Cardiac fibroblast (primary cell): ENCODE measurements at regions not wholly inside any gene's neighbourhood (a gene's known extent, or its start where the extent isn't known, plus 50 kb on each side); places are given as distances from the start of the nearest gene placed in this dataset.

ENCODE experiments used
- DNase-seq, 2 donors: peaks; one replicate each; pipeline versions ENCODE4 v3.0.0 to v3.0.0-alpha.2; 2010; ENCODE audit warnings: low read depth in 2 of 2
- H3K4me3 ChIP-seq, 2 donors: replicated peaks in 1 of 2; 1 replicate in 1 of 2; 2 replicates in 1 of 2; pipeline ENCODE4 v1.5.1; 2011; ENCODE audit warnings: low read depth in 2 of 2, low read length in 2 of 2, mild to moderate bottlenecking in 2 of 2, moderate library complexity in 1 of 2
- CTCF ChIP-seq: IDR thresholded peaks from one replicate; pipeline ENCODE4 v1.5.1; 2011; ENCODE audit warnings: low read depth, mild to moderate bottlenecking, low read length, inconsistent platforms

- no peak for DNase-seq
- TF ChIP-seq CTCF, result no peak
- H3K4me3 ChIP-seq, result no peak overlapping the region
Observed at GRCh38 chr2:43139501-43139900, 86.9 kb downstream of the ZFP36L2 start.

DNA sequence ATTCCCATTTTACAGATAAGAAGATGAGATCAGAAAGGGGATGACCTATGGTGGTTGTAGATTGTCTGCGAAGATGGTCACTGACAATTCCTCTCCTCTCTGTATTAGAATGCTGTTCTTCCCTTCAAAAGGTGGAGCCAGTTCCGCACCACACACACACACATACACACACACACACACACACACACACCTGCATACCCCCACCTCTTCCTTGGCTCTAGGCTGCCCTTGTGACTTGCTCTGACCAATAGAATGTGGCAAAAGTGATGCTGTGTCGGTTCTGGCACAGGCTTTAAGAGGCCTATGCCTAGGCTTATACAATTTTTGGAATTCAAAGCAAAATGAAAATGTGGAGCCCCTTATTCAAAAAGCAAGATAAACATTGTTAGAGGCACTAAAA is 88.0 kb downstream of the ZFP36L2 start:
- TF ChIP-seq CTCF, result no peak
- no peak for DNase-seq
- H3K4me3 ChIP-seq, result no peak overlapping the region

DNA sequence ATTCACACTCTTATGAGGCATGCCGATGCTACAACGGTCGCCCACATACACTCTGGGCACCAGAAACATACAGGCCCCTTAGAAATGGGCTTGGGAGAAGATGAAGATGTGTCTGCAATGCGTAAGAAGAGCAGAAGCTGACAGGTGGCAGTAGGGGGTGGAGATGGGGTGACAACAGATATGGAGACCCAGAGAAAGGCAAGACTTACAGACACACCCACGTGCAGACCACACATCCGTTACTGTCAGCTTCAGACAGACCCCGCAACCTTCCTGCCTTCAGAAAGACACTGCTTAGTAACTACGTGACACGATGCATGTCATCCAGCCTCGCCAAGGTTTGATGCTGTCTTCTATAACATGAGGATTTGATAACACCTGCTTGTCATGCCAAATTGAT is 89.5 kb downstream of the ZFP36L2 start:
- no peak overlapping the region for H3K4me3 ChIP-seq
- TF ChIP-seq CTCF, result no peak
- DNase-seq, result no peak

DNA sequence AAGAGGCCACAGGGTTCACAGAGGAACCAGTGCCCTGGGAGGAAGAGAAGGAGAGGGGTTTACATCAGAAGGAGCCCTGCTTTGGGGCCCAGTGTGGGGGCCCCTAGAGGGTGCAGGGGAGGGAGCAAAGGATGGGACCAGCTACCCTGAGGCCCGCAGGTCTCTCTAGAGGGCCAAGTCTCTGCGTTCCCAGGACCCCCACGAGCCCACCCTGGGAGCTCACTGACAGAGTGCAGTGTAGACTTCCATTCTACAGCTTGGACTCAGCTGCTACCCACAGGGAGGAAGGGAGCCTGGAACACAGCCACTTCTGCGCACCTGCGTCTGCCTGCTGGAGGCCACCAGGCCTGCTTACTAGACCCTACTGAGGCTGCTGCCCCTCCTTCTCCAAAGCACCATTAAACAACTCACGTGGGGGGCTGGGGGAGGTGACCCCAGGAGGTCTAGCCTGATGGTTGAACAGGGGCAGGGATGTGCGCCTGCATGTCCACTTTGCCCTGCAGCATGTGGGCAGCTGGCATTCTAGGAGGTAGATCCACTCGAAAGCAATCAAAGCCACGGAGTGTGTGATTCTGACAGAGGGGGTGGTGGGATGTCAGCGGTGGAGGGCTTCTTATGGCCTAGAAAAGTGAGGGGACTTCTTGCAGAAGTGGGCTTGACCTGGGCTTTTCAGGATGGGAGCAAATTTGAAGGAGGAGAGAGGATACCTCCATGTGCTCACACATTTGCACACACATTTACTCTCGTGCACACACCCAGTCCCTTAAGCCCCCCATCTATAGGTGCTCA is 90.2 kb downstream of the ZFP36L2 start:
- no peak for TF ChIP-seq CTCF
- H3K4me3 ChIP-seq, result no peak overlapping the region
- no peak for DNase-seq

GRCh38 chr2:43135583-43135982 is 90.8 kb downstream of the ZFP36L2 start:
- no peak for TF ChIP-seq CTCF
- DNase-seq, result no peak
- no peak overlapping the region for H3K4me3 ChIP-seq

- DNase-seq, result no peak
- no peak overlapping the region for H3K4me3 ChIP-seq
- TF ChIP-seq CTCF, result no peak
Observed at GRCh38 chr2:43134571-43134889, 91.9 kb downstream of the ZFP36L2 start.
